Large intestine (tissue), 3 donors: ENCODE measurements at regions not wholly inside any gene's neighbourhood (a gene's known extent, or its start where the extent isn't known, plus 50 kb on each side); places are given as distances from the start of the nearest gene placed in this dataset.

Experiments
- DNase-seq, 2 donors: peaks; one replicate each; pipeline versions ENCODE4 v3.0.0 to v3.0.0-alpha.2; 2013
- H3K27ac ChIP-seq: one replicate; pipeline ENCODE4 v1.5.1; 2013; ENCODE audit warnings: low read length
- H3K27me3 ChIP-seq: 2 replicates; pipeline ENCODE4 v1.6.1; 2013; ENCODE audit warnings: low read length; ENCODE audit not compliant: control insufficient read depth, insufficient read depth
- H3K36me3 ChIP-seq: 2 replicates; pipeline ENCODE4 v1.6.1; 2013; ENCODE audit warnings: low read length; ENCODE audit not compliant: control insufficient read depth, insufficient read depth
- H3K4me1 ChIP-seq: one replicate; pipeline ENCODE4 v1.6.1; 2013; ENCODE audit warnings: low read length; ENCODE audit not compliant: control insufficient read depth, insufficient read depth
- H3K4me3 ChIP-seq: one replicate; pipeline ENCODE4 v1.5.1; 2013; ENCODE audit warnings: low read length
- H3K9me3 ChIP-seq: one replicate; pipeline ENCODE4 v1.6.1; 2013; ENCODE audit warnings: mild to moderate bottlenecking, low read depth, low read length, moderate library complexity; ENCODE audit not compliant: control insufficient read depth
- WGBS: methylation state at CpG from one replicate; pipeline ENCODE4 v1.1.5; 2013; ENCODE audit warnings: low lambda C conversion rate; ENCODE audit not compliant: insufficient coverage; 5-methylcytosine and 5-hydroxymethylcytosine counted together

DNA sequence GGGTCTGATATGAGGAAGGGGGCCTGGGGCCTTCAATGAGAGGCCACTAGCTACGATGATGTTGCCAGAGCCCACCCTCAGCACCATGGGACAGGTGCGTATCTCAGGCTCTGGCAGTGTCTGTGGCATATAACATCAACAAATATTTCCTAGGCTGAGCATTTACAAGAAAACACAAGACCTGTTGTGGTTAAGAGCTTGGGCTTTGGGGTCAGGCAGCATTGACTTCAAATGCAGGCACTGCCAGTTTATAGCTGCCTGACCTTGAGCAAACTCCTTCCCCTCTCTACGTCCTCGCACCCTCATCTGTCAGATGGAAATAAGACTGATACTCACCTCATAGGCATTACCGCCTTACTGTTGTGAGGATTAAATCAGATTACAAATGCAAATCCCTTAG lies 156.0 kb downstream of the KATNAL1 start:
- Histone ChIP-seq H3K9me3 (peaks cover 2% of the 10 kb centered on the region), H3K4me3 (no peak overlapping the region), H3K4me1 (no peaks in the 10 kb centered on the region), H3K27me3 (peaks cover 17% of the 10 kb centered on the region), H3K36me3 (no peaks in the 10 kb centered on the region), H3K27ac (no peak overlapping the region)
- 0% methylated on average over 1 of the region's 5 CpGs for WGBS
- DNase-seq = no peak

DNA sequence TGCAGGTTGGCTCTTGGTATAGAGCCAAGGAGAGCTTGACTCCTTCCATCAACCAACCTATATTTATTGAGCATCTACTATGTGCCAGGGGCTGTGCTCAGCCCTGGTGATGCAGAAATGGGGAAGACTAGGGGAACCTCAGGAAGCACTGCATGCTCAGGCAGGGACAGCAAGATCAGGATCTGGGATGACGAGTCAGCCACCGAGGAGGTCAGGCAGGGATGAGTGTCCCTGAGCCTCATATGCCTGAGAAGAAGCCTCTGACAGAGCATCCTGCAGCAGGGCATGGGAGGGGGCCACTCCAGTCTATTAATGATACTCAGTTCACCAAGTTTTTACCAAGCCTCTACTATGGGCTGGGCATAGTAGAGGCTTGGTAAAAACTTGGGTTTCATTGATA lies 158.1 kb downstream of the KATNAL1 start:
- H3K27ac ChIP-seq = no peak overlapping the region

DNA sequence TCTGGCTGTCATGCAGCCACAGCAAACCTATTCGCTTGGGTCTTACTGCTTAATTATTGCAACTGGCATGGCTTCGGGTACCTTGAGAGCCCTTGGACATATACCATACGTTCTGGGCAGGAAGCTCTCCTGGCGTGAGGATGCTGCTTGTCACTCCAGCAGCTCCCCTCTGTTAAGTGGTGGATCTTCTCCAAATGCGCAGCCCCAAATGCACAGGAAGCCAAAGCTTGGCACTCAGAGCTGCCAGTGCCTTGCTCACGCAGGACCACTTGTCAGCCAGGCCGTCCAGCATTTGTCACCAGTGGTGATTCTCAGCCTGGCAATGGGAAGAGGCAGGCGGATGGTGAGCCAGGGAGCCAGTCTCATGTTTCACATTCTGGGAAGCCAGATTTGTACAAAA lies 158.6 kb downstream of the KATNAL1 start:
- H3K4me3 ChIP-seq = no peak overlapping the region
- no CpG with 5 or more reads among the region's 8 CpGs for WGBS
- H3K27me3 ChIP-seq = peaks cover 6% of the 10 kb centered on the region
- no peaks in the 10 kb centered on the region for H3K9me3 ChIP-seq
- no peaks in the 10 kb centered on the region for H3K36me3 ChIP-seq
- H3K27ac ChIP-seq = no peak overlapping the region
- DNase-seq = no peak
- H3K4me1 ChIP-seq = no peaks in the 10 kb centered on the region

More for the DNA sequence above, 158.1 kb downstream of the KATNAL1 start:
- H3K9me3 ChIP-seq = no peaks in the 10 kb centered on the region
- no CpG with 5 or more reads among the region's 2 CpGs for WGBS
- no peak for DNase-seq
- H3K4me1 ChIP-seq = no peaks in the 10 kb centered on the region
- no peaks in the 10 kb centered on the region for H3K36me3 ChIP-seq
- peaks cover 10% of the 10 kb centered on the region for H3K27me3 ChIP-seq
- no peak overlapping the region for H3K4me3 ChIP-seq

DNA sequence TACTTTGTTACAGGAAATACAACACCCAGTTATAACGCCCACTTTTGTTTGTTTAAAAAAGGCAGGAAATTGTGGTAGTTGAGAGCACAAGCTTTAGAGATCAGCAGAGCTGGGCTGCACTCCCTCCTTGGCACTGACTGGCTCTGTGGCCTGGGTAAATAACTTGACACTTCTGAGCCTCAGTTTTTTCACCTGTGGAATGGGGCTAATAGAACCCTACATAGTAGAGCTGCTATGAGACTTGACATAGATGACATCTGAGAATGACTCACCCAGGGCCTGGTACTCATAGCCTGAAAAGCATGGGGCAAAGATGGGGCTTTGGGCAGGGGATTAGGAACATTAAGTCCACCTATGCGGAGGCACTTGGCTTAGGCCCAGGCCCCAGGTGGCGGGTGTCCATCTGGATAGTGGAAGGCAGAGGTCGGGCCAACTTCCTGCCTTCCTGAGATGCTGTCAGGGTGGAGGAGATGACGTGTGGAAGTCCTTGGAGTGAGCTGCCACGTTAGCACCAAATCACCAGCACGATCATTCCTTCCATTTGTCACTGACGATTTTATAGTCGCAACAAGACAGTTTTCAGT lies 159.1 kb downstream of the KATNAL1 start:
- WGBS = no CpG with 5 or more reads among the region's 9 CpGs
- DNase-seq = no peak
- Histone ChIP-seq H3K4me3 (no peak overlapping the region), H3K27me3 (peaks cover 3% of the 10 kb centered on the region), H3K36me3 (no peaks in the 10 kb centered on the region), H3K9me3 (no peaks in the 10 kb centered on the region), H3K4me1 (no peaks in the 10 kb centered on the region), H3K27ac (no peak overlapping the region)

DNA sequence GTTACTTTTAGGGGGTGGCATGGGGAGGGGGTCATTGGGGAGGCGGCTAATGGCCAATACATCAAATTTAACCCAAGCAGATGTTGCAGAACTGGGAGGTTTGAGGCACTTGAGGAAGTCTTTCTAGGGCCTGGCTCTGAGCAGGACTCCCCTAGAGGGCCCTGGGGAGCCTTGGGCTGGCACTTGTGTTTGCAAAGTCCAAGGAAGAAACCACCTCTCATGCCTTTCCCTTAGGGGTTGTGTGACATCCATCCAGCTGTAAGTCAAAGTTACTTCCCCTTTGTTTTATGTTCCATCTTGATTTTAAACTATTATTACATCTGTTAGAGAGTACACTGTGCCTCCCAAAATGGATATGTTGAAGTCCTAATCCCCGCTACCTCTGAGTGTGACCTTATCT lies 159.9 kb downstream of the KATNAL1 start:
- Histone ChIP-seq H3K4me1 (no peaks in the 10 kb centered on the region), H3K27me3 (peaks cover 3% of the 10 kb centered on the region), H3K36me3 (no peaks in the 10 kb centered on the region), H3K9me3 (no peaks in the 10 kb centered on the region), H3K27ac (no peak overlapping the region), H3K4me3 (no peak overlapping the region)
- 80% methylated on average over 1 of the region's 2 CpGs for WGBS
- DNase-seq = no peak

DNA sequence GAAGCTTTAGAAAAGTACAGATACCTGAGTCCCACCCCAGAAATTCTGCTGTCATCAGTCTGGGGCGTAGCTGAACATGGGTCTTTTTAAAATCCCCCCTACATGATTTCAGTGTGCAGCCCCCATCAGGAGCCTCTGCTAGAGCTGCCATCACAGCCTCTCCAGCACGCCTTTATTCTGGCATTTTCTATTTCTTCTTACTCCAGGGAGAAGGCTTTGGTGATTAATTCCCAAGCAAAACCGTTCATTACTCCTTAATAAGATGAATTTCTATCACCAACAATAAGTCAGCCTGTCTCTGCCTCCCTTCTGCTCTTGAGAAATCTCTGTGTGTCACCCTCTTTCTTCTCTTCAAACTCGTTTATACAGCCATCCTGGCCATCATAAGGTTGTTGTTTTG lies 160.3 kb downstream of the KATNAL1 start:
- Histone ChIP-seq H3K4me1 (no peaks in the 10 kb centered on the region), H3K27ac (no peak overlapping the region), H3K4me3 (no peak overlapping the region), H3K9me3 (no peaks in the 10 kb centered on the region), H3K36me3 (no peaks in the 10 kb centered on the region), H3K27me3 (peaks cover 1% of the 10 kb centered on the region)
- WGBS = no CpG with 5 or more reads among the region's 4 CpGs
- DNase-seq = no peak

DNA sequence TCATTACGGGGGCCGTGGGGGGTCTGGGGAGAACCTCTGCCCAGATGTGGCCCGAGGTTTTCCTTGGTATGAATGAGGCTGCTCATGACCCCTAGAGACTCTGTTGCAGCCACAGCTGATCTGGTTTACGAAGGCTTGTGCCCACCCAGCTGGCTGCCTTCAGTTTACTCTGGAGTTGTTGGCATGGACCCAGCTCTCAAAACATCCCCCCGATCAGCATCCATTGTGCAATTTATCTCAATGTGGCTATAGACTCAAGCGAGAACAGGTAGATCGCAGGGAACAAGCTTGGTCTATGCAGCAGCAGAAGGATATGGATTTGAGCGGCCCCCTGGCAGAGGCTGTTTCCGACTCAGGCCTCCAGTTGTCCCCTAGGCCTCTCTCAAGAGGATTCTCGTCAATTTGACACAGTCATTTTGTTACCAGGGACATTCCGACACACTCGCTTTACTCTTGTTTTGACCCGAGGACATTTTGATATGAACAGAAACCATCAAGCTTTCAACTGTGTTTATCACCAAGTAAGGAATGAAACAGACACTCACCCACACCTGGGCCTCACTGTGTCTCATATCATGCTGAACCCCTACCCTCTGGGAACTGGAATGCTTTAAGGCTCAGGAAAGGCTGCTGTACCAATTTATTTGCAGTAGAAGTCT lies 161.5 kb downstream of the KATNAL1 start:
- DNase-seq = no peak
- H3K27me3 ChIP-seq = peaks cover 6% of the 10 kb centered on the region
- WGBS = 100% methylated on average over 1 of the region's 13 CpGs
- no peaks in the 10 kb centered on the region for H3K4me1 ChIP-seq
- H3K4me3 ChIP-seq = no peak overlapping the region
- H3K36me3 ChIP-seq = no peaks in the 10 kb centered on the region
- H3K27ac ChIP-seq = no peak overlapping the region
- no peaks in the 10 kb centered on the region for H3K9me3 ChIP-seq

DNA sequence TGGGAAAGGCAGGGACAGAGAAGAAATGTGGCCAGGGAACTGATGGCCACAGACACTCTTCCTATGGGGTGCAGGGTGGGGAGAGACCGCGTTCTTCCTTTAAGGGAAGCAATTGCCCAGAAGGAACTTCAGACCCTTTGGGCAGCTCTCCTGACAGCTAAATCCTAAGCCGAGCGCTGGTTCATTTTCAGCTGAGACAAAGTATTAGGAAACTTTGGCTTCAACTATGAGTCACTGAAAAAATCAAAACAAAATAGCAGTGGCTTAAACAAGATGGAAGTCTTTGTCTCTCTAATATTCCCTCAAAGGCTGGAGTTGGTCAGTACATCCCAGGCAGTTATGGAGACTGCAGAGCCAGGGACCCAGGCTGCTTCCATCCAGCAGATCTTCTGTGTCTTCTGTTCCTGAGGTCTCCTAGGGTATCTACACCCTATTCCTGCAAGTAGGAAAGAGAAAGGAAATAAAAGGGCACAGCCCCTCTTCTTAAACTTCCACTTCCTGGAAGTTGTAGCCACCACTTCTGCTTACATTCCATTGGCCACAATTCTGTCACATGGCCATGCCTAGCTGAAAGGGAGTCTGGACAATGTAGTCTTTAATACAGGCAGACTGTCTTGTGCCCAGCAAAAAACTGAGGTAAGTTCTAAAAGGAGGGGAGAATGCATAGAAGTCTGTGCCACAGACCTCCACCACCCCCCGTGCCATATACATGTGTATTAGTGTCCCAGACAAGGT lies 163.5 kb downstream of the KATNAL1 start:
- no peaks in the 10 kb centered on the region for H3K36me3 ChIP-seq
- H3K4me3 ChIP-seq = no peak overlapping the region
- DNase-seq = no peak
- no peaks in the 10 kb centered on the region for H3K4me1 ChIP-seq
- H3K9me3 ChIP-seq = no peaks in the 10 kb centered on the region
- no CpG with 5 or more reads among the region's 5 CpGs for WGBS
- peaks cover 6% of the 10 kb centered on the region for H3K27me3 ChIP-seq
- H3K27ac ChIP-seq = no peak overlapping the region

DNA sequence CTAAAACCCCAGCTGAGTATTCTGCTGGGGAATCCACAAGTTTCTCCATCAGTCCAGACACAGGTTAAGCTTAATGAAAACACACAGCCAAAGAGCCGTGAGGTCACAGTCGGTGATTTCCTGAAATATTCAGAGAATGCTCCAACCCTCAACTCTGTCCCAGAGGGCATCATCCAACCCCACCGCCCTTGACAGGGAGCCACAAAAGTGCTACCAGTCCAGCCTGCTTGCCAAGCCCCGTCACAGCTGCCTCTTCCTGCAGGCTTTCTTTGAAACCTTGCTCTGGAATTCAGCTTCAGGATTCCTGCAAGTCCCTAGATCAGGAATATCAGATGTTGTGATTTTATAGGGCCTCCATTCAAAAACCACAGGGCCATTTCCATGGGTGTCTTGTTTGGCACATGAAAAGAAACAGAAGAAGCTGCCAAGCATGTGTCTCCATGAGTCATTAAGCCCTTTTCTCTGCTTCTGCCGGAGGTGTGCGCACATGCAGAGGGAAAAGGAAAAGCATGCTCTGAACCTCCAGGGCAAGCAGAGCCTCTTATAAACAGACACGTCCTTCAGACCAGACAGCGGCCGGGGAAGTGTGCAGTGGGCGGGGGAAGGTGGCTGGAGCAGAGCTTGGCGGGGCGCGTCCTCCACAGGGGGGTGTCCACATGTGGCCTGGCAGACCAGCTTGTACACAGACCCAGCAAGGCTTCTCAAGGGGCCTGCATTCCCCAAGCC lies 164.7 kb downstream of the KATNAL1 start:
- H3K4me1 ChIP-seq = no peaks in the 10 kb centered on the region
- peak in 1 of 2 donors; percentile 44 for DNase-seq
- no peaks in the 10 kb centered on the region for H3K9me3 ChIP-seq
- no peak overlapping the region for H3K27ac ChIP-seq
- WGBS = no CpG with 5 or more reads among the region's 13 CpGs
- H3K4me3 ChIP-seq = no peak overlapping the region
- no peaks in the 10 kb centered on the region for H3K36me3 ChIP-seq
- H3K27me3 ChIP-seq = peaks cover 6% of the 10 kb centered on the region

DNA sequence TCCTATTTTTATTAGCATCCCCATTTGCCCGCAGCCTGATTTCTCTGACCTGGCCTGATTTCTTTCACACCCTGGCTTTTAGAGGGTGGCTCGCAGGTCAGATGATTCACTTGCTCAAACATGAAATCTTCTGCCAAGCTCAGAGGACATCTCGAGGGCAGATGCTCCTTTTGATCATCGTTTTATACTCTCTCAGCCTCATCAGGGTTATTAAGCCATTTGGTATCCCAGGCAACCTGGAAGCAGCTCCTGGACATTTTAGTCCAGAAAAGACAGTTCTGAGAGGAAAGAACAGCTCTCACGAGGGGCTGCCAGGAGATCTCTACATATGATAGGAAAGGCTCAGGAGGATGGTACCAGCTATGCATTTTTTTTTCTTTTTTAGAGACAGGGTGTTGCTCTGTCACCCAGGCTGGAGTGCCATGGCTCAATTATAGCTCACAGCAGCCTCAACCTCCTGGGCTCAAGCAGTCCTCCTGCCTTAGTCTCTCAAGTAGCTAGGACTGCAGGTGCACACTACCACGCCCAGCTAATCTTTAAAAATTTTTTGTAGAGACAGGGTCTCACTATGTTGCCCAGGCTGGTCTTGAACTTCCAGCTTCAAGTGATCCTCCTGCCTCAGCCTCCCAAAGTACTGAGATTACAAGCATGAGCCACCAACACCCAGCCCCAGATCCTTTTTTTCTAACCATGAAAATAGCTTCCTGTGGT lies 165.4 kb downstream of the KATNAL1 start:
- Histone ChIP-seq H3K27me3 (peaks cover 6% of the 10 kb centered on the region), H3K4me3 (no peak overlapping the region), H3K9me3 (no peaks in the 10 kb centered on the region), H3K36me3 (no peaks in the 10 kb centered on the region), H3K27ac (no peak overlapping the region), H3K4me1 (no peaks in the 10 kb centered on the region)
- WGBS = no CpG with 5 or more reads among the region's 6 CpGs
- no peak for DNase-seq
